MM.1S (cell line): ENCODE measurements at regions not wholly inside any gene's neighbourhood (a gene's known extent, or its start where the extent isn't known, plus 50 kb on each side); places are given as distances from the start of the nearest gene placed in this dataset.

Experiments
- CTCF ChIP-seq: fragments of 300-600 bp; sonication (generic); IDR thresholded peaks from 2 replicates; pipeline ENCODE4 v1.5.1; 2016; ENCODE audit warnings: antibody characterized with exemption, low read length, mixed read lengths
- EZH2 ChIP-seq: fragments of 300-600 bp; sonication (generic); optimal IDR thresholded peaks from 2 replicates; pipeline ENCODE3; 2017; ENCODE audit warnings: low read depth, mild to moderate bottlenecking, antibody characterized with exemption, low read length, mixed read lengths
- EZH2phosphoT487 ChIP-seq: fragments of 300-600 bp; sonication (generic); IDR thresholded peaks from 2 replicates; pipeline ENCODE4 v1.6.1; 2018; ENCODE audit warnings: antibody characterized with exemption, low read length

- TF ChIP-seq CTCF (no peak), EZH2phosphoT487 (no peak), EZH2 (no peak)
Observed at GRCh38 chr11:25990406-25990805, 341.5 kb upstream of the ANO3 start.
